Bone marrow (tissue), 2 donors: ENCODE measurements at regions not wholly inside any gene's neighbourhood (a gene's known extent, or its start where the extent isn't known, plus 50 kb on each side); places are given as distances from the start of the nearest gene placed in this dataset.

Experiments used
- DNase-seq, 2 donors: peaks; one replicate each; lab custom pipeline; 2025; lab: John Stamatoyannopoulos, UW

DNA sequence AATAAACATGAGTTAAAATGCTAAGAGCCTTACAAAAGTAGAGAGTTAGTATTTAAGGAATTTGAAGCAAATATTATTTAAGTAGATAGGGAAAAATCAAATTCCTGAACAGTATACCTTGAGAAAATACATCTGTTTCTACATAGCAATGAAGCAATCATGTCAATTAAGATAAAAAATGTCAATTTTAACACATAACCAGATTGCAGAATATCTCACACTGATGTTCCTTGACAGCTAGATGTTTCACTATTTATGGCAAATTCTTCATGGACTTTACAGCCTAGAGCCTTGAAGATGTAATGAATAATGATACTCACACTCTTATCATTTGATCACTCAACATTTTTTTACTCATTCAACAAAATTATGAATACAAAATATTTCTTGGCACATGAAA is 708.2 kb upstream of the PTPRD start:
- no peak for DNase-seq

DNA sequence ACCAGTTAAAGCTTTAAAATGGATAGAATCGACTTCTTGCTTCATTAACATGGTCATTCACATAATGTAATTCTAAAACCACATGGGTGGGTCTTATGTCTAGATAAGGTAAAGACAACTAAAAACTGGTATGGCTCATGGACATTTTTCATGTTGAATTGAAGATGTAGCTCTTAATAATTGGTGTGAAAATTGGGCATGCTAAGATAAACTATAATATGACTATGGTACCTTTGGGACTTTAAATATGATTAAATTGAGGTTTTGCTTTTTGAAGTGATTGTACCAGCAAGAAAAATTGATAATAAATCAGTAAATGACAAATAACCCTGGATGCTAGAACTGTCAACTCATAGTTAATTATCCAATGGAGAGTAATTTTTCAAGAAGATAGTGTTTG is 710.7 kb upstream of the PTPRD start:
- DNase-seq = no peak

DNA sequence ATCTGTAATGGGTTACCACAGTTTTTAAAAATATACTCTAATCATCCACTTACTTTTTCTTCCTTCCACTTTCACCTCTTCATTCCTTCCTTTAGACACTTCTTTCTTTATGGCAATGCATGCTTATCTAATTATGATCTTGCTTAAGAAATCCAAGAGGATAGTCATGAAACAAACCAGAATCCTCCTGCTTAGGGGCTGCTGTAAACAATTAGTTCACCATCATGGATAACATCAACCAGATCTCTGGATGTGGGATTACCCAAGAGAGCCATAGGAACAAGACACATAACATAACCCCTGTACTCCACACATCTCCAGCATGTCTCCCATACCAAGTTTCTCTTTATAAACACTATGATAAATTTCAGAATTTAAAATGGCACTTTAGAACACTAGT is 713.4 kb upstream of the PTPRD start:
- DNase-seq = no peak

DNA sequence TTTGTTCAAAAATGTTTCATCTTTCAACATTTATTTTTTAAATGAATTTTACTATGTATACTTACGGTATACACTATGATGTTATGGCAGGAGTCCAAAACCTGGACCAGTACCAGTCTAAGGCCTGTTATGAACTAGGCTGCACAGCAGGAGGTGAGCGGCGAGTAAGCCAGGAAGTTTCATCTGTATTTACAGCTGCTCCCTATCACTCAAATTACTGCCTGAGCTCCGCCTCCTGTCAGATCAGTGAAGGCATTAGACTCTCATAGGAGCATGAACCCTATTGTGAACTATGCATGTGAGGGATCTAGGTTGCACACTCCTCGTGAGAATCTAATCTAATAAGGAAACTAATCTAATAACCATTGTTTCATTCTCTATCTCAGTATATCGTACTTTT is 715.5 kb upstream of the PTPRD start:
- DNase-seq = no peak

DNA sequence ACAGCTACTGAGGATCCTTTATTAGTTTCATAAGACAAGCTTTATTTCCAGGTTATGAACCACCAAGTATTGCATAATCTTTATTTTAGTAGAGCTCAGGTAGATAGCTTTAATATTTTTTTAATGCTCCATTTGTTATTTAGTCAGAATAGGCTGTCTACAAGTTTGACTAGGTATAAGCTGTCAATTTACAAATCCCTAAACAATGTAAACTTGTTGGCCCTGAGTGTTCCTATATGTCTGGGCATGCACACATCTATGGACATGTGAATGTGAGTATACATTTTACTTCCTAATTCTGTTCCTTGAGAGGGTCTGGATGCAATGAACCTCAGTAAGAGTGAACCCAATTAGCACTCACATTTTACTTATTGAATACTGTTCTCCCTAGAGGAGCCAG is 722.2 kb upstream of the PTPRD start:
- no peak for DNase-seq

DNA sequence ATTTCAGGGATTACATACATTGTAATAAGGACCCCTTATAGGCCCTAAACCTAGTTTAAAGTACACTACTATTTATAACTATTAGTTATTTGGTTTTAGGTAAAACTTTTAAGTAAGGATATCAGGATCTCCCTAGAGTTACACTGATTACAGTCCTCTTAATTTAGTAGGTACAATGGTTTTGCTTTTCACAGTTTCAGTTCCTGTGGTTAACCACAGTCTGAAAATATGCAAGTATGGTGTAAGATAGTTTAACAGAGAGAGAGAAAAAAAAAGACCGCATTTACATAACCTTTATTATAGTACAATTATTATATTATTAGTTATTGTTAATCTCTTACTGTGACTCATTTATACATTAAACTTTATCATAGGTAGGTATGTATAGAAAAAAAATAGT is 725.3 kb upstream of the PTPRD start:
- DNase-seq = no peak

DNA sequence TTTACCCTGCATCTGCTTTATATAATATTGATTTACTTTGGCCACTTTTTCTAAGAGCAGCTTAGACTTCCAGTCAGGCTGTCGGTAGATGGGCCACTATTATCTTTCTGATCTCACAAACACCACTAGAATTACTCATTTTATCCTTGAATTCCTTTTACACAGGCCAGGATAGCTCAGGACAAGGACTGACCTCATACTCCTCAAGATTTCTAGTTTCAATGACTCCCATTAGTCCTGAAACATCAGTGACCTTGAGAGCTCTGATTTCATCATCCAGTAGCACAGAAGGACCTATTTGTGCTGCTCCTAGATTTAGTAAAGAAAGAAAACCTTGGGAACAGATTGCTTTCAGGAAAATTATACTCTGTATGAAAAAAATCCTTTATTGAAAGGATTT is 727.9 kb upstream of the PTPRD start:
- no peak for DNase-seq

DNA sequence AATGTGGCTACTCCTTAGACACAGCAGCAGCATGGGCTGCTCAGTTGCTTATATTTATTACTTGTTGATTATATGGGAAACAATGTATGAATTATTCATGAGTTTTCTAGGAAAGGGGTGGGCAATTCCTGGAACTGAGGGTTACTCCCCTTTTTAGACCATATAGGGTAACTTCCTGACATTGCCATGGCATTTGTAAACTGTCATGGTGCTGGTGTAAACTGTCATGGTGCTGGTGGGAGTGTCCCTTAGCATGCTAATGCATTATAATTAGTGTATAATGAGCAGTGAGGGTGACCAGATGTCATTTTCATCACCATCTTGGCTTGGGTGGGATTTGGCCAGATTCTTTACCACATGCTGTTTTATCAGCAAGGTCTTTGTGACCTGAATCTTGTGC is 734.6 kb upstream of the PTPRD start:
- DNase-seq = no peak

DNA sequence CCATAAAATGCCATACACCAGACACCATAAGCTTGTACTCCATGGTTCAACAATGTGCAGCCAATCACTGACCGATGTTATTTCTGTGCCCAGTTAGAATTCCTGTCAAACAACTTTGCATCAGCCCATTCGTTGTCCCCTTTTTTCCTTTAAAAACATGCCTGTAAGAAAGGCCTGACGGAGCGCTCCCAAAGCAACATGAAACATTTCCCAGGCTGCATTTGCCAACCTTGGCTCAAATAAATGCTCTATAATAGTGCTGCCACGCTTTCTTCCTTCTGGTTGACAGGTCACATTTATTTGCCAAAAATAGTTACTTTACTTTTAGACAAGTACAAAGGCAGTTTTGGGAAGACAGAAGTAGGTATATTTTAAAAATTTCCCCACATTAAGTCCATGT is 735.6 kb upstream of the PTPRD start:
- DNase-seq = no peak

DNA sequence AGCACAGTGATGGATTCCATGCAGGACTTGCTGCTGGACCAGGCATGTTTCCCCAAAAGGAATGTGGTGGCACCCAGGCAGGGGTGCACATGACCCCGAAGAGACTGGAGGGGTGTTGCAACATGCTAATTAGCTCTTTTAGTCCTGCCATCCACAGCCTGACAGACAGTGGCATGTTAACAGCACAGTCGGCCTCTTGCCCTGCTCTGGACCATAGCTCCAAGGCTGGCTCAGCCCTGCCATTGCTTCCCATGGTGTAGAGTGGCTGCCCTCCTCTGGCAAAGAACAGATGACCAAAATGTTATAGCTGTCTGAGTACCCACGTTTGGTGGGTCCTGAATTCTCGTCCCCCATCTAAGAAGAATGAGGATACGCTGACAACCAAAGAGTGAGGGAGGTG is 736.4 kb upstream of the PTPRD start:
- DNase-seq = no peak

DNA sequence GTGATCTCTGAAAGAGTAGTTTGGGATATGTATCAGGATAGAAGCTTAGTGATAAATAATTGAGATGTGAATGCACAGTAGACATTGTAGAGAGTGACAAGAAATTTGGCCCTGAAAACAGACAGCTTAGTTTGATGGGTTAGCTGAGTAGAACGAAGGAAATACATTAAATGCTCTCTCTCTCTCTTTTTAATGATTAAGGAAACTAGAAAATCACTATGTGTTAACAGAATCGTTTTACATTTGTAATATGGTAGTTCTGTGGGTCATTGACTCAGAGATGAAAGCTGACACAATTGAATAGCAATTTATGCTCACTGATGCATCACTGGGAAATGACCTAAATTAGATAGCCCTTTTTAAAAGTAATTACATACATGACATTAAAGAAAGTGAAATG is 739.8 kb upstream of the PTPRD start:
- DNase-seq = no peak

DNA sequence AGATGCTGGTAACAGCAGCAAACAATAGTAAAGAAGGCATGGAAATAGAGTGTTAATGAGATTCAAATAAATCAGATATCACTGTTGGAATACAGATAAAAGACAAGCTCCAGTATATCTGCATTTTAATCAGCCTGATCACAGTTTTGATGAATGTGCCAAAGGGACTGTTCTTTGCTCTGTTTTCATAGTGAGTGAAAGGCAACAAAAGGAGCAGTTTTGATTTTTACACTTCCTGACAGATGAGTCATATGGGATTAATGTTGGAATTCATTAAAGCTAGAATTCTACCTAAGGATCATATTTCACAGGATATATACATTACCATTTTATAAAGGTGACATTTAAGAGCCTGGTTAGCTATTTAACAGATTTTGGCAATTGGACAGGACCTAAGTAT is 743.3 kb upstream of the PTPRD start:
- DNase-seq = no peak

DNA sequence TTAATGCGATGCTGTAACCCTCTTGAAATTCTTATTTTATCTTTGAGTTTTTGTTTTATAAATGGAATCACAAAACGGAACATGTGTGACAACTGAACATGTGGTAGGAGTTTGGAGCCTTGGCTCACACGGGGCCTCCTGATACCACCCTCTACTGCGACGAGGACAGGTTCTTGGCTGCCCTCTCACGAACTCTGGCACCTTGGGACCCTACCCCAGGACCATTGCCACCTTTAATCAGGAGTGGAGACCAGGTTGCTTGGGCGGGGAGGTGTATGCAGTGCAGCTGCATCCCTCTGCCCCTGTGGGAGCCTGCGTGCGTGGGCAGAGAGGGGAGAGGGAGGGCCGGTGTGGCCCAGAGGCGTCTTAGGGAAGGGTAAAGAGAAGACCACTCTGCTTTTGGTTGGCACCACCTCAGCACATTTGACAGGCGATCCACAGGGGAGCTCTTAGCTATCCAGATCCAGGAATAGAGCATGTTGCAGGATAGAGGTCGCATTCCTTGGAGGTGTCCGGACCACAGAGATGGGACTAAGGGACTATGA is 753.9 kb upstream of the PTPRD start:
- DNase-seq = no peak

DNA sequence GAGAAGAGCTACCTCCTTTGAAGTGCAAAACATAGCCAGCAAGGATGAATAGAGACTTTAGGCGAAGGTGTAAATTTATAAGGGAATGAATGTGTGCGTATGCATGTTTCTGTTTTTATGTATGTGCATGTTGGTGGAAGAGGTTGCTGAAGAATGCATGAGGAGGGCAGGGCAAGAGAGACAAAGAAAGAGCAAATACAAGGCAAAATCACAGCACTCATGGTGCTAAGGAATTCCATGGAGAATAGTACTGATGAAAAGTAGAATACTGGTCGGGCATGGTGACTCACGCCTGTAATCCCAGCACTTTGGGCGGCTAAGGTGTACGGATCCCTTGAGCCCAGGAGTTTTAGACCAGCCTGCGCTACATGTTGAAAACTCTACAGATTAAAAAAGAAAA is 762.1 kb upstream of the PTPRD start:
- DNase-seq = no peak

DNA sequence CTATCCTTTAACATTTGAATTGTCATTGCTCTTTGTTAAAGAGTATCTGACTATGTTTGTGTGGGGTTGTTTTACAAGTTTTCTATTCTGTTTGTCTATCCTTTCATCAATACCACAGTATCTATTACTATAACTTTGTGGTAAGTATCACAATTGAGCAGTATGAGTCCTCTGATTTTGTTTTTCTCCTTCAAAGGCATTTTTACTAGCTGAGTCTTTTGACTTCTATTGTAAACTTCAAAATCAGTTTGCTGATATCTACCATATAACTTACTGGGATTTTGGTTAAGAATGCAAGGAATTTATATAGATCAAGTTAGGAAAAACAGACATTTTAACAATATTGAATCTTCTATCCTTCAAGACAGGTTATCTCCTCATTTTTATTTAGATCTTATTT is 789.8 kb upstream of the PTPRD start:
- DNase-seq = no peak

DNA sequence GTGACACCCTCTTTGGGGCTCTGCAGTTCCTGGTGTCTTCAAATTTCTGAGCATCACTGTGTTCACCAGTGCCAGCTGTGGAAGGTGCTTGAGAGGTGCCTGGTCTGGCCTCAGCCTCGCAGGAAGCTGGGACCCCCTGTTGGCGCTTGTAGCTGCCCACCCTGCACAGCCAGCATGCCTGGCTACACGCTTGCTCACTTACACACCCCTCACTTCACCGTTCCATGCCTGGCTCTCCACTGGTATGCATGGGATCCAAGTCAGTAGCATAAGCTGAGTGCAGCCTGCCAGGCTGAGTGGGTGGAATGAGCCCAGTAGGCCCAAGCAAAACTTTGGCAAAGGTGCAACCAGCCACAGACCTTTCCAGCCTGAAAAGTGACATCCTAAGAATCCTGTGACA is 801.4 kb upstream of the PTPRD start:
- no peak for DNase-seq

DNA sequence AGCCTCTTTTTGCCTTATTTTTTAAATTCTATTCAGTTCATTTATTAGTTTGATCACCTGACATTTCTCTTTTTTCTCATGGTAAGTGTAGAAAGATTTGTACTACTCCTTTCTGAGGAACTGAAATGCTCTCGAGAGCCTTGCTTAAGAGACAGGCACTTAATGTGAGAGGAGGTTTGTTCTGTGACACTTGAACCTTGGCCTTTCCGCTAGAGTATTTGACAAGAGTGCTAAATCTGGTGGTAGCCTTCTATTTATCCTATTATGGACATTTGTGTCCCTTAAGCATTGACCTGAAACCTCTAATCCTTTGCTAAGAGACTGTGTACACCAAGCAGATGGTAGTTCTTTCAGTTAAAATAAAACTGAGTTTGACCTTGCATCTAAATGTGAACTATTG is 805.0 kb upstream of the PTPRD start:
- DNase-seq = no peak

DNA sequence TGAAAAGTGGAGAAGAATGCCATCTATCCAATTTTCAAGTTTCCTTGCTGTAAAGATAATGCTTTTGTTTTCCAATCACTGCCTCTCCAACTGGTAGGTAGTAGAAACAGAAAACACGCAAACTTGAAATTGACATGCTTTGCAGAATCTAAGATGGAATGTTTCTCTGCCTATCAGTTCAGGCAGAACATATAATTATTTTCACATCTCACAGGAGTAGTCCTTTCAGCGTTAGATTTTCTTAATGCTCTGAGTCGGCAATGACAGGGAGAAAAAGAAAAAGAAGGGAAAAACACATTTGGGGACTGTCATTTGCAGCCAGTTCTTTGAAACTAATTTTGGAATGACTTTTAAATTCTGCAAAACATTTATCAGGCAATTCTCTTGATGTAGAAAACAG is 818.7 kb upstream of the PTPRD start:
- DNase-seq = no peak

DNA sequence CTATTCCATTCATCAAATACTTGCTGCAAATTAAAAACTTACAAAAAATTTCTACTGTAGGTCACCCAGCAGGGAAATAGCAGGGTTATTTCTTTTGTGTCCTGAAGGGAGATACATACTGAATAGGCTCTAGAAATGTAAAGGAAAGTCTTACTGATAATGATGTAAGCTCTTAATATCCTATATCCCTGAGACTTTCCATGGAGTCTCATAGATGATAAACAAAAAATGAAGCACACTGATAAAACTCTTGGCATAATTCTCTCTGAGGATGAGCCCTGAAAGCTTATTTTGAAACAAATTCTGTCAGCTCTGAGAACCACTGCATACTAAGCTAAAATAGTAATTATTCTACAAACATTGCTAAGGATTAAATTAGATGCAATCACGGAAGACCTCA is 819.6 kb upstream of the PTPRD start:
- no peak for DNase-seq

DNA sequence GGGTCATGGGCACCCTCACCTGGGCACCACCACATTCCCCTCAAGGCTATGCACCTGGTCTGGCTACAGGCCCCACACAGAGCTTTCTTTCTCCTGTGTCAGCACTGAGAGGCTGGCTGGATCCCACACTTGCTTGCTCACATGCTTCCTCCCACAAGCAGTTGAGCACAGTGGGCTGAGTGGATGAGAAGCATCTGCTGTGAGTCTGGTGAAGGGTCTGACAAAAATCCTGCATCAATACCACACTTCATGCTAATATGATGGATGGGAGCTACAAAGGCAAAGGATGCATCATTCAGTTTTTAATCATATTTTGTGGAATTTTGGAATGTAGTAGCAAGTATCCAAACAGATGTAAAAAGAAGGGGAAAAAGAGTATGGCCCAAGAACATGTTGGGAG is 830.8 kb upstream of the PTPRD start:
- no peak for DNase-seq

DNA sequence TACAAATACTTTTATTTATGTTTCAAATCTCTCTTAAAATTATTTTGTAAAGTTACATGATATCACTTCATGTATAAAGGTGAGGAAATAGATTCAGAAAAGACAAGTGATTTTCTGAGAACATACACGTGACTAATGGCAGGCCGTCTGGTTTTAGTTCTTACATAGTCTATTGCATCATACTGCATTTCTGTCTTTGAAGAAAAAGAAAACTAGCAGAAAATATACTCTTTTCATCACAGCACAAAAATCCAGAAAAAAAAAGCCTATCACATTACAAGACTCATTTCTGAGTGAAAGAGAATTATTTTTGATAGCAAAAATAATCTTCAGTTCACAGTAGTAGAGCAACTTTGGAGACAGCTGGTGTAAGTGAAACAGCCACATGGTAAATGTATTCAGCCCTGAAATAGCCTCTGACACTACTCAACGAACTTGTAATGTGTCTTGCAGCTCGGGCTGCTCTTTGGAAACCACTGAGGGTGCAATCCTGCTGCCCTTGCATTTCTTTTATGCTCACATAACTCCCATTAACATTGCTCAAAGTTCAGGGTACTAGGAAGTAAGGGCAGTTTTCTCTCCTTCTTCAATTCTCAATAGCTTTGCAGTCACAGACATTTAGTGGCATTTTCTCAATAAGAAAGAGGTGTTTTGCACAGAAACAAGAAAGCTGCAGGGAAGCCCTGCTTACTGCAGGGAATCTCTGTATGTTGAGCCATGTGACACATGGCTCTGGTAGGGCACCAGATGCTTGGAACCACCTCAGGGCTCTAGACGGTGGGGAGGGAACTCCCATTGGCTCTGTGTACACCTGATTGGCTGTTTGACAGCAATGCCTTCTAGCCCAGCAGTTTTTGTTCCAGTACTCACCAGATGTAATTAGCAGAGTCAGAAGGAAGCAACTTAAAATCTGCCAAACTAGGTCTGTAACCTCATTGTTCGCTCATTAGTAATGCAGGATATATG is 845.3 kb upstream of the PTPRD start:
- no peak for DNase-seq

DNA sequence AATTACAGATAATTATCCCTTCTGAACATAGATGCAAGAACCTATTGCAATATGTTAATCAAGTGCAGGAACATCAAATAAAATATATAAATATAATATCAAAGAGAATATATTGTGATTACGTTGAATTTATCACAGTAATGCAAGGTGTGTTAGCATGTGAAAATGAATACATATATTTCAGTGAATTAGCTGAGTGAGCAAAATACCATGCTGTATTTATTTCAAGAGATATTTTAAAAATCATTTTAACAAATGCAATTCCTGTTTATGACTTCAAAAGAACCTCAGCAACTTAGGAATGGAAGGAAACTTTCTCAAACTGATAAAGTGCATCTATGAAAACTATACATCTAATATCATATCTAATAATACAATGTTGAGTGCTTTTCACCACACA is 856.9 kb upstream of the PTPRD start:
- DNase-seq = no peak

DNA sequence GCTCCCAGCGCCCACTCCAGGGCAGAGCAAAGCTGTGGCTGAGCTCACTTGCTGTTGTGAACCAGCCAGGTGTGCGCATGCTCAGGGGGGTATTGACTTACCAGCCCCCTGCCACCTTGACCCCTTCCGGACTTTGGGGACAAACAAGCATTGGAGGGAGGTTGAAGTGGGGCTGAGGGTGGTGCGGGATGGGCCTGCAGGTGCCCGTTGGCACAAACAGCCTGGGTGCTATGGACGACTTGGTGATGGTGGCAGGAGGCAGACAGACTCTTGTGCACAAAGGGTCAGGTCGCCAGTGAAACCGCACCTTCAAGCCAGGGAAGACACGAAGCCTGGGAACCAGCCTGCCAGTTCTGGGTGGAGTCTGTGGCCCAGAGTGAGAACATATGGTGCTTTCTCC is 858.5 kb upstream of the PTPRD start:
- DNase-seq = no peak

DNA sequence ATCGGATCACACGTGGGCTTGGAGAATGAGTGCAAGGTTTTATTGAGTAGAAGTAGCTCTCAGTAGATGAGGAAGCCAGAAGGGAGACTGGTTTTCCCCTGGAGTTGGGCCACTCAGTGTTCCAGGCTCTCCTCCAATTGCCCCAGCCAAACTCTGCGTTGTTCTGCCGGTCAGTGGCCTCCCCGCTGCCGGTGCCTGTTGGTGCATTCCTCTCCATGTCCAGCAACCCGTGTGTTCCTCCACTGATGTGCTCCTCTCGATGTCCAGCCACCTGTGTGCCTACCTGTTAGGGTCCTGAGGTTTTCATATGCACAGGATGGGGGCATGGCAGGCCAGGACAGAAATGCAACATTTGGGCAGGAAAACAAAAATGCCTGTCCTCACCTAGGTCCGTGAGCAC is 888.0 kb upstream of the PTPRD start:
- no peak for DNase-seq
